ENCODE measurements at regions not wholly inside any gene's neighbourhood (a gene's known extent, or its start where the extent isn't known, plus 50 kb on each side); places are given as distances from the start of the nearest gene placed in this dataset.

DNA sequence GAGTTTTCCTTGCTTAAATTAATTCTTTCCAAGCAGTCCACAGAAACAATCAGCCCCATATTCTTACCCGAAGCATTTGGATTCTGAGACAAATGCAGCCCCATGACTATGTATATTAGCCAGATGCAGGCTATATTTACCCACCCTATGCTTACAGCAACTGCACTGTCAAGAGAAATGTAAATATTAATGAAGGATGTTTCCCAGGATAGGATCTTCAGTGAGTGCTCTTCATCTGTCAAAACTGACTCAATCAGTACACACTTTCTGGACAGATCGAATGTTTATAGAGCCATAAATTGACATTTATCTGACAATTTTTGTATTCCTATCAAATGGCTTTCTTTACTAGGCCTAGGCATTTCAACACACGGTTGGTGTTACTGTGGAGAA, 725.3 kb upstream of the SEMA6A start:
- no peak for DNase-seq
- H3K27me3 ChIP-seq (replicated peaks; ENCODE audit: insufficient read depth, low read length), result no peaks in the 10 kb centered on the region
- H3F3A ChIP-seq (ENCODE audit: insufficient read depth, low read length), result no peaks in the 10 kb centered on the region
- H3K9ac ChIP-seq (ENCODE audit: low read length), result no peak overlapping the region
- H3K27ac ChIP-seq (ENCODE audit: low read length), result no peak overlapping the region
- no peaks in the 10 kb centered on the region for H3K79me2 ChIP-seq (ENCODE audit: low read length)
- H3K4me3 ChIP-seq (ENCODE audit: low read length), result no peak overlapping the region
- TF ChIP-seq EZH2 (optimal IDR thresholded peaks at IDR 0.05; ENCODE audit: low read depth, low read length) (no peak), EZH2phosphoT487 (IDR thresholded peaks at IDR 0.05; ENCODE audit: low read length) (no peak)
- TF ChIP-seq, protein P1, sequence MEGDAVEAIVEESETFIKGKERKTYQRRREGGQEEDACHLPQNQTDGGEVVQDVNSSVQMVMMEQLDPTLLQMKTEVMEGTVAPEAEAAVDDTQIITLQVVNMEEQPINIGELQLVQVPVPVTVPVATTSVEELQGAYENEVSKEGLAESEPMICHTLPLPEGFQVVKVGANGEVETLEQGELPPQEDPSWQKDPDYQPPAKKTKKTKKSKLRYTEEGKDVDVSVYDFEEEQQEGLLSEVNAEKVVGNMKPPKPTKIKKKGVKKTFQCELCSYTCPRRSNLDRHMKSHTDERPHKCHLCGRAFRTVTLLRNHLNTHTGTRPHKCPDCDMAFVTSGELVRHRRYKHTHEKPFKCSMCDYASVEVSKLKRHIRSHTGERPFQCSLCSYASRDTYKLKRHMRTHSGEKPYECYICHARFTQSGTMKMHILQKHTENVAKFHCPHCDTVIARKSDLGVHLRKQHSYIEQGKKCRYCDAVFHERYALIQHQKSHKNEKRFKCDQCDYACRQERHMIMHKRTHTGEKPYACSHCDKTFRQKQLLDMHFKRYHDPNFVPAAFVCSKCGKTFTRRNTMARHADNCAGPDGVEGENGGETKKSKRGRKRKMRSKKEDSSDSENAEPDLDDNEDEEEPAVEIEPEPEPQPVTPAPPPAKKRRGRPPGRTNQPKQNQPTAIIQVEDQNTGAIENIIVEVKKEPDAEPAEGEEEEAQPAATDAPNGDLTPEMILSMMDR (IDR thresholded peaks at IDR 0.05; ENCODE audit: low read length), result no peak
- H3K9me3 ChIP-seq (replicated peaks; ENCODE audit: insufficient read depth, low read length), result no peaks in the 10 kb centered on the region
- H4K20me1 ChIP-seq (ENCODE audit: insufficient read depth, low read length), result no peaks in the 10 kb centered on the region
- no peaks in the 10 kb centered on the region for H3K9me2 ChIP-seq (replicated peaks; ENCODE audit: insufficient read depth, low read length)
- H2AFZ ChIP-seq (ENCODE audit: low read length), result no peak overlapping the region
- H3K36me3 ChIP-seq (replicated peaks; ENCODE audit: insufficient read depth, low read length), result no peaks in the 10 kb centered on the region
- H3K4me1 ChIP-seq (ENCODE audit: low read length), result no peaks in the 10 kb centered on the region
- H3K4me2 ChIP-seq (ENCODE audit: low read depth, low read length), result no peak overlapping the region

DNA sequence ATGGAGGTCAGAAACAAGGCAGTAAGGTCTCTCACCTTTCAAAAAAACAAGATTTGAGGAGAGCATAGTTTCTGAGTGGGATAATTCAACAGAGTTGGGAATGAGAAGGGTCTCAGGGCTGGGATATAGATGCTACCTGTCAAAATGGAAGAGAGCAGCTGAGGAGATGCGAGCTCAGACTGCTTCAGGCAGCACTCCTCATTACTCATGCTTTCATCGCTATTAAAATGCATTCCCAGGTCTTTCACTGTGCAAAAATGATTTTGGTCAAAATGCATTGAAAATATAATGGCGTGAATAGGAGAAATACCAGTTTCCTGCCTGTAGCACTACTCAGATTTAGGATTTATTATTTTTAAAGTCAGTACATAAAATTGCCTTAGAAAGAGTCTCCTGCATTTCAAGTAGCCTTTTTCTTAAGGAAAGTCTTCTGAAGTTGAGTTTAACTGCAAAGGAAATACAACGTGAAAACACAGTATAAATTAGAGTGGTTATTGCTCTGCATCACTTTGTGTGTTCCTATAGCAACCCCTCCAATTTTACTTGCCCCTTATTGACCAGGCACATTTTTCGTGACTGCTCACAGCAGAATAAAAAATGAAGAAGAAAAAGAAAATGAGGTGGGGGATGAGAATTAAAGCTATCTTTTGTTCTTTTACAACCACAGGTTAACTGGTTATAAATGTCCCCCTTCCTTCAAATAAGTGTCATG, 724.8 kb upstream of the SEMA6A start:
- Histone ChIP-seq H3K27ac (ENCODE audit: low read length) (no peak overlapping the region), H3K36me3 (replicated peaks; ENCODE audit: insufficient read depth, low read length) (no peaks in the 10 kb centered on the region), H3K79me2 (ENCODE audit: low read length) (no peaks in the 10 kb centered on the region), H3K4me2 (ENCODE audit: low read depth, low read length) (no peak overlapping the region), H3K9me2 (replicated peaks; ENCODE audit: insufficient read depth, low read length) (no peaks in the 10 kb centered on the region), H3K9ac (ENCODE audit: low read length) (no peak overlapping the region), H3K4me3 (ENCODE audit: low read length) (no peak overlapping the region), H3K9me3 (replicated peaks; ENCODE audit: insufficient read depth, low read length) (no peaks in the 10 kb centered on the region), H3F3A (ENCODE audit: insufficient read depth, low read length) (no peaks in the 10 kb centered on the region), H2AFZ (ENCODE audit: low read length) (no peak overlapping the region), H3K4me1 (ENCODE audit: low read length) (no peaks in the 10 kb centered on the region), H3K27me3 (replicated peaks; ENCODE audit: insufficient read depth, low read length) (no peaks in the 10 kb centered on the region), H4K20me1 (ENCODE audit: insufficient read depth, low read length) (no peaks in the 10 kb centered on the region)
- TF ChIP-seq EZH2phosphoT487 (IDR thresholded peaks at IDR 0.05; ENCODE audit: low read length), result no peak
- TF ChIP-seq, protein P1 (IDR thresholded peaks at IDR 0.05; ENCODE audit: low read length), result no peak
- TF ChIP-seq EZH2 (optimal IDR thresholded peaks at IDR 0.05; ENCODE audit: low read depth, low read length), result no peak
- DNase-seq, result no peak

DNA sequence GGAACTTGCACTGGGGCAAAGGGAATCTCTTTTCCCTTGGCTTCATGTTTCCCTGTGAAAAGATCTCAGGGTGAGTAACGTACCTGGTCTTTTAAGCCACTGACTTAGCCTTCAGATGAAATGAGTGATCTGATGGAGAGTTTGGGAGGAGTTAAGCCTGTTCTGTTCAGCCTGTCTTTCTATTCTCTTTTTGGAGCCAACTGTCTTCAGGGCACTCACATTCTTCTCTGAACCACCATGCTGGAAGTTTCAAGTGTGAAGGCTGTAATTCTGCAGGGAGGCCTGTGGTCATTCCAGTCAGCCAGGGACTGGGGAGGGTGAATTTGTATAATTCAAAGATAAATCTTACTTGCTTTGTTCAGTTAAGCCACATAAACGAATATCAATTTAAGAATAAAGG, 722.2 kb upstream of the SEMA6A start:
- no peak for DNase-seq
- no peak overlapping the region for H3K4me3 ChIP-seq (ENCODE audit: low read length)
- no peak overlapping the region for H3K4me2 ChIP-seq (ENCODE audit: low read depth, low read length)
- no peak for TF ChIP-seq EZH2phosphoT487 (IDR thresholded peaks at IDR 0.05; ENCODE audit: low read length)
- TF ChIP-seq, protein P1 (IDR thresholded peaks at IDR 0.05; ENCODE audit: low read length), result no peak
- no peak for TF ChIP-seq EZH2 (optimal IDR thresholded peaks at IDR 0.05; ENCODE audit: low read depth, low read length)
- no peak overlapping the region for H3K9ac ChIP-seq (ENCODE audit: low read length)
- no peaks in the 10 kb centered on the region for H3K9me2 ChIP-seq (replicated peaks; ENCODE audit: insufficient read depth, low read length)
- H3K27ac ChIP-seq (ENCODE audit: low read length), result no peak overlapping the region
- H3K27me3 ChIP-seq (replicated peaks; ENCODE audit: insufficient read depth, low read length), result no peaks in the 10 kb centered on the region
- H4K20me1 ChIP-seq (ENCODE audit: insufficient read depth, low read length), result no peaks in the 10 kb centered on the region
- no peaks in the 10 kb centered on the region for H3F3A ChIP-seq (ENCODE audit: insufficient read depth, low read length)
- no peaks in the 10 kb centered on the region for H3K36me3 ChIP-seq (replicated peaks; ENCODE audit: insufficient read depth, low read length)
- H3K79me2 ChIP-seq (ENCODE audit: low read length), result no peaks in the 10 kb centered on the region
- no peaks in the 10 kb centered on the region for H3K4me1 ChIP-seq (ENCODE audit: low read length)
- no peaks in the 10 kb centered on the region for H3K9me3 ChIP-seq (replicated peaks; ENCODE audit: insufficient read depth, low read length)
- H2AFZ ChIP-seq (ENCODE audit: low read length), result no peak overlapping the region
